HEK293T (cell line): ENCODE measurements at regions not wholly inside any gene's neighbourhood (a gene's known extent, or its start where the extent isn't known, plus 50 kb on each side); places are given as distances from the start of the nearest gene placed in this dataset.

ENCODE experiments used
- ARNT ChIP-seq: fragments of 450-650 bp; IDR thresholded peaks from 2 replicates; pipeline ENCODE4 v1.6.1; 2017; ENCODE audit warnings: mild to moderate bottlenecking
- BHLHE40 ChIP-seq: fragments of 450-650 bp; IDR thresholded peaks from 2 replicates; pipeline ENCODE4 v1.6.1; 2016; ENCODE audit warnings: mild to moderate bottlenecking, moderate library complexity, borderline replicate concordance
- ELF4 ChIP-seq: fragments of 450-650 bp; IDR thresholded peaks from 2 replicates; pipeline ENCODE4 v1.6.1; 2017; ENCODE audit warnings: antibody characterized with exemption
- FOXA1 ChIP-seq: fragments of 450-650 bp; IDR thresholded peaks from 2 replicates; pipeline ENCODE4 v1.6.1; 2016; ENCODE audit warnings: mild to moderate bottlenecking
- FOXK2 ChIP-seq: fragments of 450-650 bp; IDR thresholded peaks from 2 replicates; pipeline ENCODE4 v1.6.1; 2016; ENCODE audit warnings: mild to moderate bottlenecking
- FOXM1 ChIP-seq: fragments of 450-650 bp; IDR thresholded peaks from 2 replicates; pipeline ENCODE4 v1.6.1; 2017; ENCODE audit warnings: mild to moderate bottlenecking, borderline replicate concordance
- HDGF ChIP-seq: fragments of 450-650 bp; IDR thresholded peaks from 2 replicates; pipeline ENCODE4 v1.6.1; 2017; ENCODE audit warnings: antibody characterized with exemption, borderline replicate concordance
- NFRKB ChIP-seq: fragments of 450-650 bp; IDR thresholded peaks from 2 replicates; pipeline ENCODE4 v1.6.1; 2016; ENCODE audit warnings: mild to moderate bottlenecking, moderate library complexity
- TARDBP ChIP-seq: fragments of 450-650 bp; IDR thresholded peaks from 2 replicates; pipeline ENCODE4 v1.6.1; 2016
- ZNF384 ChIP-seq: fragments of 450-650 bp; IDR thresholded peaks from 2 replicates; pipeline ENCODE4 v1.6.1; 2016
- TF ChIP-seq, protein P1 (sequence below): fragments of 450-650 bp; IDR thresholded peaks from 2 replicates; pipeline ENCODE4 v1.6.1; 2016

DNA sequence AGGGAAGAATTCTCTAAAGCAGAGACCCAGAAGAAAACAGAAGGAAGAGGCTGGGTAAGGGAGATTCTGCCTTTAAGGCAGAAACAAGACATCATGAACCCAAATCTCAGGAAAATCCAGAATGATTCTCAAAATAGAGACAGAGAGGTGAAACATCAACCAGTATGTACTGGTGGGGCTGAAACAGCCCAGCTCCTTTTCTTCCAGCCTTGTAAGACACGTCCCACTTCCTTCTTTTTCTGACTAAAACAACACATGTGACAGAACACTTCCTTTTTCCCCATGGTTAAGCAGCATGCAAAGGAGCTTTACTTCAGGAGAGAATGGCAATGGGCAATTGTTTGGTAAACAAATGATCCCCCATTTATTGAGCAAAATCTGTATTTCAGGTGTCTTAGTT is 230.8 kb upstream of the NR4A3 start:
- TF ChIP-seq NFRKB (no peak), ARNT (no peak), FOXK2 (no peak), BHLHE40 (no peak), FOXM1 (no peak), ZNF384 (no peak), HDGF (no peak), TARDBP (no peak), FOXA1 (no peak), ELF4 (no peak)
- TF ChIP-seq, protein P1, sequence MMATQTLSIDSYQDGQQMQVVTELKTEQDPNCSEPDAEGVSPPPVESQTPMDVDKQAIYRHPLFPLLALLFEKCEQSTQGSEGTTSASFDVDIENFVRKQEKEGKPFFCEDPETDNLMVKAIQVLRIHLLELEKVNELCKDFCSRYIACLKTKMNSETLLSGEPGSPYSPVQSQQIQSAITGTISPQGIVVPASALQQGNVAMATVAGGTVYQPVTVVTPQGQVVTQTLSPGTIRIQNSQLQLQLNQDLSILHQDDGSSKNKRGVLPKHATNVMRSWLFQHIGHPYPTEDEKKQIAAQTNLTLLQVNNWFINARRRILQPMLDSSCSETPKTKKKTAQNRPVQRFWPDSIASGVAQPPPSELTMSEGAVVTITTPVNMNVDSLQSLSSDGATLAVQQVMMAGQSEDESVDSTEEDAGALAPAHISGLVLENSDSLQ = no peak
